GM20000 (cell line): ENCODE measurements at regions not wholly inside any gene's neighbourhood (a gene's known extent, or its start where the extent isn't known, plus 50 kb on each side); places are given as distances from the start of the nearest gene placed in this dataset.

Experiments
- DNase-seq: peaks from one replicate; pipeline ENCODE4 v3.0.0; 2012; ENCODE audit warnings: low spot score
- TF ChIP-seq, protein P1 (sequence below): IDR thresholded peaks from 2 replicates; pipeline ENCODE4 v1.5.1; 2012; ENCODE audit warnings: mild to moderate bottlenecking, control low read depth; ENCODE audit errors: extremely low read depth, missing control alignments

DNA sequence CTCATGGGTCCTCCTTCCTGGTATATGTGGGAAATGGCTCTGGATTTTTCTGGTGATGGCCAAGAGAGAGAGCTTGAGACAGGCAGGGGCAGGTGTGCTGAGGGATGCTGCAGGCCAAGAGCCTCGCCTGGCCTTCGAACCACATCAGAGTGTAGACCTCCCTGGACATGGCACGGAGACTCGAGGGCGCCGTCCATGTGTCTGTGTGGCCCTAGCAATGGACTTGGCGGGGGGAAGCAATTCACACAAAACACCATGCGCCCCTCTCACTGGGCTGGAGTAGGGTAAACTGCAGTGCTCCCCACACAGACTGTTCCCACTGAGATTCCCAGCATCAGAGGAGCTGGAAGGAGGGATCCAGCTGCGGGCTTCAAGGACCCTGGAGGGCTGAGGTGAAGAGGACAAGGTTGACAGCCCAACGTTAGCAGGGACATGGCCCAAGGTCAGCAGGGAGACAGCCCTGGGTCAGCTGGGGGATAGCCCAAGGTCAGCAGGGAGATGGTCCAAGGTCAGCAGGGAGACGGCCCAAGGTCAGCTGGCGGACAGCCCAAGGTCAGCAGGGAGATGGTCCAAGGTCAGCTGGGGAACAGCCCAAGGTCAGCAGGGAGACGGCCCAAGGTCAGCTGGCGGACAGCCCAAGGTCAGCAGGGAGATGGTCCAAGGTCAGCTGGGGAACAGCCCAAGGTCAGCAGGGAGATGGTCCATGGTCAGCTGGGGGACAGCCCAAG lies 75.4 kb upstream of the HDAC4 start:
- TF ChIP-seq, protein P1, sequence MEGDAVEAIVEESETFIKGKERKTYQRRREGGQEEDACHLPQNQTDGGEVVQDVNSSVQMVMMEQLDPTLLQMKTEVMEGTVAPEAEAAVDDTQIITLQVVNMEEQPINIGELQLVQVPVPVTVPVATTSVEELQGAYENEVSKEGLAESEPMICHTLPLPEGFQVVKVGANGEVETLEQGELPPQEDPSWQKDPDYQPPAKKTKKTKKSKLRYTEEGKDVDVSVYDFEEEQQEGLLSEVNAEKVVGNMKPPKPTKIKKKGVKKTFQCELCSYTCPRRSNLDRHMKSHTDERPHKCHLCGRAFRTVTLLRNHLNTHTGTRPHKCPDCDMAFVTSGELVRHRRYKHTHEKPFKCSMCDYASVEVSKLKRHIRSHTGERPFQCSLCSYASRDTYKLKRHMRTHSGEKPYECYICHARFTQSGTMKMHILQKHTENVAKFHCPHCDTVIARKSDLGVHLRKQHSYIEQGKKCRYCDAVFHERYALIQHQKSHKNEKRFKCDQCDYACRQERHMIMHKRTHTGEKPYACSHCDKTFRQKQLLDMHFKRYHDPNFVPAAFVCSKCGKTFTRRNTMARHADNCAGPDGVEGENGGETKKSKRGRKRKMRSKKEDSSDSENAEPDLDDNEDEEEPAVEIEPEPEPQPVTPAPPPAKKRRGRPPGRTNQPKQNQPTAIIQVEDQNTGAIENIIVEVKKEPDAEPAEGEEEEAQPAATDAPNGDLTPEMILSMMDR = no peak
- no peak for DNase-seq

DNA sequence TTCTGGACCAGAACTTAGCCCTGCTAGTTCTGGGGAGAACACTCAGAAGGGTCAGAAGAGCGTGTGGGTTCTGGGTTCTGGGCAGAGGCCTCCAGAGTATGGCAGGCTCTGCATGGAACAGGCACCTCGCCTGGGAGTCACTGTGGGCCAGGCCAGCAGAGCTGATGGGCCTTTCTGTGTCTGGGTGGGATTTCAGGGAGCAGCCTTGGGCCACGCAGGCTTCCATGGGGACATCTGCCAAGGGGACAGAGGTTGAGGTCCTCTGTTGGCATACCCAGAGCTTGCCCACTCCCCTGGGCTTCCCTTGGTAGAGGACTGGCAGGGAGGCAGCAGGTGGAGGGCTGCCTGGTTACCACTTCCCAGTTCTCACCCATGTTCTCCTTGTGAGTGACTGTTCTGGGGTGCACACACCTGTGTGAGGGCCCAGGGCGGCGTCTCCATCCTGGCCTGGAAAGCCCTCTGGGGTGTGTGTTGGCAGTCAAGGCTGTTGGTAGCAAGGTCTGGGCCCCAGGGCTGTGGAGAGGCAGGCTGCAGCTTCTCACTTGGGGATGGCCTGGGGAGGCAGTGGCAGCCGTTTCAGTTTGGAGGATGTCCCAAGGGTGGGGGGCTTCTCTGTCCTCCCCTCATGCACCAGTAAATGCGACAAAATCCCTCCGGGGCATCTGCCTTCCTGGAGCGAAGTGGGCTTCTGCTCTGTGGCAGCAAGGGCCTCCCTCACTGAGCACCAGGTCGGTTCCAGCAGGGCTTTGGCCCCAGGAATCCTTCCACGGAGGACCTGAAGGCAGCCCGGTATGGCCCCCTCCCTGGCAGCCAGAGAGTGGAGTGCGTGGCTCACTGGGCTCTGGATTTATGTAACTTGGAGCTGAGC lies 74.6 kb upstream of the HDAC4 start:
- DNase-seq = no peak
- TF ChIP-seq, protein P1 = no peak

DNA sequence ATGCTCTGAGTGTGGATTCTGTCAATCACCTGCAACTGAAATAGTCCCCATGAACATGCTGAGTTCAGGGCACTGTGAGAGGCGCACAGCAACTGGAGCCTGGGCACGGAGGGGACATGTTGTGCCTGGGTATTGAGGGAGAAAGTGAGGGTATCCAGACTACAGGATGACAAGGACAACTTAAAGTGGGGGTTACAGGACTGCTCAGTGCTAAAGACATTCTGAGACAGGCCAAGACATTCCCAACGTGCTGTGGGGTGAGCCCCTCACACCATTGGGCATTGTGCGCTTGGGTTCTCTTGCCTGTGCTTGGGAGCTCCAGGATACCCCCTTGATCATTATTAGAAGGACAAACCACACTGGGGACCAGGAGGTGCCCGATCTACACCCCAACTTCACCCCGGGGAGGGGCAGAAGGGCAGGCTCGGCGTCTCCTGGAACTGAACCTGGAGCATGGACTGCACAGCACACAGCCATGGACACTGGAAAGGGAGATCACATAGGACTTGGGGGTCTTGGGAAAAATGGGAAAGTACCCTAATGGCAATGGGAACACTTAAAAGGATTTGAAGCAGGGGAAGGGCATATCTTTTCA lies 72.5 kb upstream of the HDAC4 start:
- no peak for DNase-seq
- TF ChIP-seq, protein P1 = no peak

DNA sequence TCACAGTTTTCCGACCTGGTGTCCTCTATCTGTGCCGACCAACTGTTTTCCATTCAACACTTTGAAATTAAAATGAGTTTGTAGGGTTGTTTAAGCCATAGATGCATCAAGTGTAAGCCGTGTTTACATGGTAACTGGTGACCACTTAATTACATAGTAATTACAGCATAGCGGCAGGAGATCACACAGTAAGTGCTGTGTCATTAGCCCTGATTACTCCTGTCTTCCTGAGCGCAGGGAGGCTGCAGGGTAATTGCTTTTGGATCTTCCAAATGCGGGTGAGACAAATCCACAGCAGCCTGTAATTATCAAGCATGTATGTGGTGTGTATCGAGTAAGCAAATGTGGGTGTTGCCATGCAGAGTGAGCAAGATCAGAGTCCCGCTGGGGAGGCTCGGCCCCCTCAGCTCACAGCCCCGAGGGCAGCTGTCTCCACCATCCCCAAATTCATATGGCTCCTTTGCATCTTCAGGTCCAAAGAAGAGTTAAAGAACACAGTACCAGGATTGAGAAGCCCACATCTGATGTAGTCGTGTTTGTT lies 71.5 kb upstream of the HDAC4 start:
- TF ChIP-seq, protein P1 = no peak
- no peak for DNase-seq

DNA sequence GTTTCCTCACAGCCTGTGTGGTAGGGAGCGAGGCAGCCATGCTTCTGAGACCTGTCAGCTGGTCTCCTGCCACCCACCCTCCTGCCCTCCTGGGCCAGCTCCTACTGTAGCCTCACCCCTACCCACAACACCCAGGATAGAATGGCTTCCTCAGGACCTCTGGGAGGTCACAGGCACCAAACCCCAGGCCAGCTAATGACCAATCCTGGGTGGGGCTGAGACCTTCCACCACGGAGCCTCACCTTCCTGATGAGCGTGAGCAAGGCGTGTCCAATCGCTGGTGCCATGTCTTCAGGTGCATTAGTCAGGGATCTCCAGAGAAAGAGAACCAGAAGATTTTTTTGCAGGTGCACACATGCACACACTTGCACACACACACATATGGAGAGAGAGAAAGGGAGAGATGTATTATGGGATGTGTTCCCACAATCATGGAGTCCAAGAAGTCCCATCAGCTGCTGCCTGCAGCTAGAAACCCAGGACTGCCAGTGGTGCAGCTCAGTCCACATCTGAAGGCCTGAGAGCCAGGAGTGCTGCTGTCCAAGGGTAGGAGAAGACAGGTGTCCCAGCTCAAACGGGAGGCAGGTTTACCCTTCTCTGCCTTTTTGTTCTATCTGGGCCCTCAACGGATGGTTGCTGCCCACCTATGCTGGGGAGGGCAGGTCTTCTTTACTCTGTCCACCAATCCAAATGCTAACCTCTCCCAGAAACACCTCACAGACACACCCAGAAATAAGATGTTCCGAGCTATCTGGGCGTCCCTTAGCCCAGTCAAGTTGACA lies 70.4 kb upstream of the HDAC4 start:
- DNase-seq = no peak
- TF ChIP-seq, protein P1 = no peak

DNA sequence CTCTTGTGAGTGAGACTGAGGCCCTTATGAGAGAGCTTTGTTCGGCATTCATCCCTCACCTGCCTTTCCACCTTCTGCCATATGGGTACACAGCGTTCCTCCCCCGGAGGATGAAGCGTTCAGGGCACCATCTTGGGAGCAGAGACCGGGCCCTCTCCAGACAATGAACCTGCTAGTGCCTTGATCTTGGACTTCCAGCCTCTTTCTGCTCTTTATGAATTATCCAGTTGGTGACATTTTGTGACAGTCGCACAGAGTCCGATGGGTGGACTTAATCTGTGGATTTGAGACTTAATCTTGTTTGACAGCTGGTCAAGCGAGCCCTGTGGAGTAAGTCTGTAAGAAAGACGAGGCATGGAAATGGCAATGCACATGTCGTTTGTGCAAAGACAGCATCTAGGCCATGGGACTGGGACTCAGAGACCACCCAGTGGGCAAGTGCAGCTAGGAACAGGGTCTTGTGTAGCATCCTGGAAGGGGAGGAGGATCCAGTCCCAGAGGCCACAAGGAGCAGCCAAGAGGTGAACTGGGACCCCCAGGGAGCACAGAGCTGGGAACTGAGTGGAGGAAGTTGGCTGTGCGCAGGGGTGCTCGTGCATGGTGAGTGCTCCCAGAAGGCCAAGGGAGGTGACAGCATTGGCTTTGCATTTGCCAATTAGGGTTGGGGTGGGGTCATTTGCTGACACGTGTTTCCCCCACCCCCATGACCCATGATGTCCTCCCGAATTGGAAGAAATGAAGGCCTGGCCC lies 69.5 kb upstream of the HDAC4 start:
- no peak for DNase-seq
- TF ChIP-seq, protein P1 = no peak
